ENCODE measurements at regions not wholly inside any gene's neighbourhood (a gene's known extent, or its start where the extent isn't known, plus 50 kb on each side); places are given as distances from the start of the nearest gene placed in this dataset.

DNA sequence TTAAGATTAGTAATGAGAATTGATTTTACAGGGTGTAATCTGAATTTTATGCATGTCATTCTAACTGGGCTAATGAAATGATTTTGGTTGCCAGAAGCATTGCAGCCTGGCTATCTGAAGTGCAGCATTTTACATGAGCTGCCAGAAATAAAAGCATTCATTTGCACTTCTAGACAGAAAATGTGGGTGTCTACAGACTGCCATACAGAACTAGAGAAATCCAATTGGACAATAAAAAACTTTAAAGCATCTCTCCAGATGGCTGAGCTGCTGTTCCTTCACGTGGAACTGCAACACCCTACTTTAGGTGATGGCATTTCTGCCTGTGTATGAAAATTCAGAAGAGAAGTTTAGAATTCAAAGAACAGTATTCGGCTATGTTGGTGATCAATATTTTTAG is 450.1 kb upstream of the SLITRK1 start:
- Histone ChIP-seq H4K20me1 (ENCODE audit: control insufficient read depth, extremely low read depth, insufficient read depth, low read length) (no peaks in the 10 kb centered on the region), H3K9ac (ENCODE audit: insufficient read depth, low read length) (no peak overlapping the region), H3K27ac (ENCODE audit: insufficient read depth, low read length) (no peak overlapping the region), H2AFZ (ENCODE audit: low read length) (no peak overlapping the region), H3K4me3 (replicated peaks in 1 of 4; ENCODE audit: control extremely low read depth in 1 of 4, insufficient read depth in 1 of 4, low read depth in 3 of 4, low read length in 4 of 4) (no peak overlapping the region), H3K9me3 (ENCODE audit: control insufficient read depth, insufficient read depth, low read depth, low read length) (no peaks in the 10 kb centered on the region), H3K79me2 (ENCODE audit: control insufficient read depth, insufficient read depth, low read length) (no peaks in the 10 kb centered on the region), H3K4me1 (ENCODE audit: control insufficient read depth, extremely low read depth, insufficient read depth, low read length) (no peaks in the 10 kb centered on the region), H3K4me2 (ENCODE audit: extremely low read depth, insufficient read depth, low read length) (no peak overlapping the region), H3K36me3 (ENCODE audit: control insufficient read depth, insufficient read depth, low read length) (no peaks in the 10 kb centered on the region), H3K27me3 (ENCODE audit: control insufficient read depth, insufficient read depth, low read length) (no peaks in the 10 kb centered on the region)
- no peak for DNase-seq (ENCODE audit: low read depth in 2 of 2)
- TF ChIP-seq, protein P1, sequence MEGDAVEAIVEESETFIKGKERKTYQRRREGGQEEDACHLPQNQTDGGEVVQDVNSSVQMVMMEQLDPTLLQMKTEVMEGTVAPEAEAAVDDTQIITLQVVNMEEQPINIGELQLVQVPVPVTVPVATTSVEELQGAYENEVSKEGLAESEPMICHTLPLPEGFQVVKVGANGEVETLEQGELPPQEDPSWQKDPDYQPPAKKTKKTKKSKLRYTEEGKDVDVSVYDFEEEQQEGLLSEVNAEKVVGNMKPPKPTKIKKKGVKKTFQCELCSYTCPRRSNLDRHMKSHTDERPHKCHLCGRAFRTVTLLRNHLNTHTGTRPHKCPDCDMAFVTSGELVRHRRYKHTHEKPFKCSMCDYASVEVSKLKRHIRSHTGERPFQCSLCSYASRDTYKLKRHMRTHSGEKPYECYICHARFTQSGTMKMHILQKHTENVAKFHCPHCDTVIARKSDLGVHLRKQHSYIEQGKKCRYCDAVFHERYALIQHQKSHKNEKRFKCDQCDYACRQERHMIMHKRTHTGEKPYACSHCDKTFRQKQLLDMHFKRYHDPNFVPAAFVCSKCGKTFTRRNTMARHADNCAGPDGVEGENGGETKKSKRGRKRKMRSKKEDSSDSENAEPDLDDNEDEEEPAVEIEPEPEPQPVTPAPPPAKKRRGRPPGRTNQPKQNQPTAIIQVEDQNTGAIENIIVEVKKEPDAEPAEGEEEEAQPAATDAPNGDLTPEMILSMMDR (conservative IDR thresholded peaks at IDR 0.05 in 1 of 2, IDR thresholded peaks at IDR 0.05 in 1 of 2; ENCODE audit: low read depth in 1 of 2, low read length in 2 of 2): no peak
- no peak for TF ChIP-seq EZH2 (IDR thresholded peaks at IDR 0.05; ENCODE audit: low read length, missing control alignments)

DNA sequence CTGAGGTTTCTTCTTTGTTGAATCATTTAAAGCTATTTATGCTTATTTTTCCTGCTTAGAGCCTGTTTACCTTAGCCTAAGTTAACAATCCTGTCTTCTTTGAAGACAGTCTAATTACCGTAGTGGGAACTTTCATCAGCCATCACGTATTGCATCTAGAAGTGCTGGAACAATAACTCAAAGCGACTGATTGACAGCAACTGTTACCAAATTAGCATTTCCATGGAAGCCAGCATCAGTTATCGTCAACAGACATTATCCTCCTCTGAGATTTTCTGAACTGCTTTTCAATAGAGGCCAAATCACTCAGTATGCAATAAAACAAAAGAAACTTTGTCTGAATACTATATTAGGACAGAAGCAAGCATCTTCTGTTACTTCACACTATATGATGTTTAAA is 433.3 kb upstream of the SLITRK1 start:
- H3K4me3 ChIP-seq (replicated peaks in 1 of 4; ENCODE audit: control extremely low read depth in 1 of 4, insufficient read depth in 1 of 4, low read depth in 3 of 4, low read length in 4 of 4): no peak overlapping the region
- no peaks in the 10 kb centered on the region for H3K36me3 ChIP-seq (ENCODE audit: control insufficient read depth, insufficient read depth, low read length)
- no peaks in the 10 kb centered on the region for H3K79me2 ChIP-seq (ENCODE audit: control insufficient read depth, insufficient read depth, low read length)
- no peak for TF ChIP-seq EZH2 (IDR thresholded peaks at IDR 0.05; ENCODE audit: low read length, missing control alignments)
- H3K9ac ChIP-seq (ENCODE audit: insufficient read depth, low read length): no peak overlapping the region
- no peaks in the 10 kb centered on the region for H4K20me1 ChIP-seq (ENCODE audit: control insufficient read depth, extremely low read depth, insufficient read depth, low read length)
- H3K27me3 ChIP-seq (ENCODE audit: control insufficient read depth, insufficient read depth, low read length): no peaks in the 10 kb centered on the region
- no peak overlapping the region for H3K4me2 ChIP-seq (ENCODE audit: extremely low read depth, insufficient read depth, low read length)
- H2AFZ ChIP-seq (ENCODE audit: low read length): no peak overlapping the region
- H3K4me1 ChIP-seq (ENCODE audit: control insufficient read depth, extremely low read depth, insufficient read depth, low read length): no peaks in the 10 kb centered on the region
- no peak for DNase-seq (ENCODE audit: low read depth in 2 of 2)
- H3K27ac ChIP-seq (ENCODE audit: insufficient read depth, low read length): no peak overlapping the region
- no peaks in the 10 kb centered on the region for H3K9me3 ChIP-seq (ENCODE audit: control insufficient read depth, insufficient read depth, low read depth, low read length)

DNA sequence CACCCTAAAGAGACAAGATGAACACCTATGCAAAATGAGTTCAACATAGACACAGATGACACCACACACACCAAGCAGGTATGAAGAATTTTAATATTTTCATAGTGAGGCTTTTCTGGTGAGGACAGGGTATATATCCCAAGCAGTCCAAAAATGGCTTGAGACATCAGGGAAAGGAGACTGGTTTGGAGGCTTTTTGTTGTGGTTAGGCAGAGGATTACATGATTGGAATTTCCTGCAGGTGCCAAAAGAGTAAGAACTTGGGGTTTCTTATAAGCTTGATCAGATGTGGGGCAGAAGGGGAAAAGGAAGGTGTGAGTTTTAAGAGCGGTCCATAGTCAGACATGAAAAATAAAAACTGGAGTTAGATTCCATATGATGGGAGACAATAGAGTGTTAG is 420.8 kb upstream of the SLITRK1 start:
- Histone ChIP-seq H3K9ac (ENCODE audit: insufficient read depth, low read length) (no peak overlapping the region), H3K9me3 (ENCODE audit: control insufficient read depth, insufficient read depth, low read depth, low read length) (no peaks in the 10 kb centered on the region), H4K20me1 (ENCODE audit: control insufficient read depth, extremely low read depth, insufficient read depth, low read length) (no peaks in the 10 kb centered on the region), H3K27ac (ENCODE audit: insufficient read depth, low read length) (no peak overlapping the region), H3K79me2 (ENCODE audit: control insufficient read depth, insufficient read depth, low read length) (no peaks in the 10 kb centered on the region), H2AFZ (ENCODE audit: low read length) (no peak overlapping the region), H3K27me3 (ENCODE audit: control insufficient read depth, insufficient read depth, low read length) (no peaks in the 10 kb centered on the region), H3K4me1 (ENCODE audit: control insufficient read depth, extremely low read depth, insufficient read depth, low read length) (no peaks in the 10 kb centered on the region), H3K4me2 (ENCODE audit: extremely low read depth, insufficient read depth, low read length) (no peak overlapping the region), H3K36me3 (ENCODE audit: control insufficient read depth, insufficient read depth, low read length) (no peaks in the 10 kb centered on the region), H3K4me3 (replicated peaks in 1 of 4; ENCODE audit: control extremely low read depth in 1 of 4, insufficient read depth in 1 of 4, low read depth in 3 of 4, low read length in 4 of 4) (no peak overlapping the region)
- TF ChIP-seq, protein P1 (conservative IDR thresholded peaks at IDR 0.05 in 1 of 2, IDR thresholded peaks at IDR 0.05 in 1 of 2; ENCODE audit: low read depth in 1 of 2, low read length in 2 of 2): no peak
- TF ChIP-seq EZH2 (IDR thresholded peaks at IDR 0.05; ENCODE audit: low read length, missing control alignments): no peak
- peak in 1 of 2 donors; percentile 53 for DNase-seq (ENCODE audit: low read depth in 2 of 2)
